ENCODE measurements at regions not wholly inside any gene's neighbourhood (a gene's known extent, or its start where the extent isn't known, plus 50 kb on each side); places are given as distances from the start of the nearest gene placed in this dataset.

DNA sequence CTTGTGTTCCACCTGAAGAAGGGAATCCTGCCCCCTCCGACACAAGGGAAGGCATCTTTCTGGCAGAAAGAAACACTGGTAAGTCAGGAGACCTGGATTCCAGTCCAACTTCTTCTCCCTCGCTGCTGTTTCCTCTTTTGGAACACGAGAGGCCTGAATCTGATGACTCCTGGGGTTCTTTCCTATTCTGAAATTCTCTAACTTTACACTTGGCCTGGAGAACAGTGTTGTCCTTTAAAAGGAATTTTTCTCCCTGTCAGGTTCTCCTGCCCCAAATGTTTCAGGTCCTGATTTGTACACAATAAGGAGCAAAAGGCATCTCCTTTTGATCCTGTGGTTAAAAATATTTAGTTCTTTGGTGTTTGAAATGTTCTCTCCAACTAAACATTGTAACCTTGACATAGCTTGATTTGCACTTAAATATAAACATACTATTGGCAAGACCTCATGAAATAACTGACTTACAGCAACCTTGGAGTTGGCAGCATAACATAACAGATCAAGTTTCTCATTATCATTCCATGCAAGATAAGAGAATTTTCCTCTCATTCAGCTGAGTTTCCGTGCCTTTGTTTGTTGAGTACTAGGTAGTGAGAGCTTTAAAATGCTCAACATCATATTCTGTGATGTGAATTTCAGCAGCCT, 244.8 kb downstream of the COG6 start:
- Mint-ChIP-seq H3K4me1 (peaks cover 11% of the 10 kb centered on the region), H3K9me3 (peaks cover 3% of the 10 kb centered on the region), H3K27ac (no peak overlapping the region), H3K36me3 (no peaks in the 10 kb centered on the region), H3K4me3 (no peak overlapping the region), H3K27me3 (ENCODE audit: low read depth) (no peaks in the 10 kb centered on the region)
- CTCF ChIA-PET, result no interaction called here
- TF ChIP-seq ZNF121 (CRISPR knock-in tag; IDR thresholded peaks at IDR 0.05) (no peak), ZNF317 (CRISPR knock-in tag; IDR thresholded peaks at IDR 0.05; ENCODE audit: borderline replicate concordance, low read depth) (no peak), GTF2I (CRISPR knock-in tag; conservative IDR thresholded peaks at IDR 0.05) (no peak), RELA (CRISPR knock-in tag; IDR thresholded peaks at IDR 0.05; ENCODE audit: borderline replicate concordance) (no peak), ARID4B (CRISPR knock-in tag; IDR thresholded peaks at IDR 0.05; ENCODE audit: borderline replicate concordance) (no peak), ATF1 (CRISPR knock-in tag; IDR thresholded peaks at IDR 0.05) (no peak), E2F1 (CRISPR knock-in tag; IDR thresholded peaks at IDR 0.05) (no peak)
- TF ChIP-seq, protein P1, sequence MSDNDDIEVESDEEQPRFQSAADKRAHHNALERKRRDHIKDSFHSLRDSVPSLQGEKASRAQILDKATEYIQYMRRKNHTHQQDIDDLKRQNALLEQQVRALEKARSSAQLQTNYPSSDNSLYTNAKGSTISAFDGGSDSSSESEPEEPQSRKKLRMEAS (CRISPR knock-in tag; IDR thresholded peaks at IDR 0.05), result no peak
- TF ChIP-seq, protein P2, sequence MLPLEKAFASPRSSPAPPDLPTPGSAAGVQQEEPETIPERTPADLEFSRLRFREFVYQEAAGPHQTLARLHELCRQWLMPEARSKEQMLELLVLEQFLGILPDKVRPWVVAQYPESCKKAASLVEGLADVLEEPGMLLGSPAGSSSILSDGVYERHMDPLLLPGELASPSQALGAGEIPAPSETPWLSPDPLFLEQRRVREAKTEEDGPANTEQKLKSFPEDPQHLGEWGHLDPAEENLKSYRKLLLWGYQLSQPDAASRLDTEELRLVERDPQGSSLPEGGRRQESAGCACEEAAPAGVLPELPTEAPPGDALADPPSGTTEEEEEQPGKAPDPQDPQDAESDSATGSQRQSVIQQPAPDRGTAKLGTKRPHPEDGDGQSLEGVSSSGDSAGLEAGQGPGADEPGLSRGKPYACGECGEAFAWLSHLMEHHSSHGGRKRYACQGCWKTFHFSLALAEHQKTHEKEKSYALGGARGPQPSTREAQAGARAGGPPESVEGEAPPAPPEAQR (CRISPR knock-in tag; IDR thresholded peaks at IDR 0.05), result no peak
- TF ChIP-seq, protein P3, sequence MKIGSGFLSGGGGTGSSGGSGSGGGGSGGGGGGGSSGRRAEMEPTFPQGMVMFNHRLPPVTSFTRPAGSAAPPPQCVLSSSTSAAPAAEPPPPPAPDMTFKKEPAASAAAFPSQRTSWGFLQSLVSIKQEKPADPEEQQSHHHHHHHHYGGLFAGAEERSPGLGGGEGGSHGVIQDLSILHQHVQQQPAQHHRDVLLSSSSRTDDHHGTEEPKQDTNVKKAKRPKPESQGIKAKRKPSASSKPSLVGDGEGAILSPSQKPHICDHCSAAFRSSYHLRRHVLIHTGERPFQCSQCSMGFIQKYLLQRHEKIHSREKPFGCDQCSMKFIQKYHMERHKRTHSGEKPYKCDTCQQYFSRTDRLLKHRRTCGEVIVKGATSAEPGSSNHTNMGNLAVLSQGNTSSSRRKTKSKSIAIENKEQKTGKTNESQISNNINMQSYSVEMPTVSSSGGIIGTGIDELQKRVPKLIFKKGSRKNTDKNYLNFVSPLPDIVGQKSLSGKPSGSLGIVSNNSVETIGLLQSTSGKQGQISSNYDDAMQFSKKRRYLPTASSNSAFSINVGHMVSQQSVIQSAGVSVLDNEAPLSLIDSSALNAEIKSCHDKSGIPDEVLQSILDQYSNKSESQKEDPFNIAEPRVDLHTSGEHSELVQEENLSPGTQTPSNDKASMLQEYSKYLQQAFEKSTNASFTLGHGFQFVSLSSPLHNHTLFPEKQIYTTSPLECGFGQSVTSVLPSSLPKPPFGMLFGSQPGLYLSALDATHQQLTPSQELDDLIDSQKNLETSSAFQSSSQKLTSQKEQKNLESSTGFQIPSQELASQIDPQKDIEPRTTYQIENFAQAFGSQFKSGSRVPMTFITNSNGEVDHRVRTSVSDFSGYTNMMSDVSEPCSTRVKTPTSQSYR (CRISPR knock-in tag; IDR thresholded peaks at IDR 0.05), result no peak
- TF ChIP-seq, protein P4, sequence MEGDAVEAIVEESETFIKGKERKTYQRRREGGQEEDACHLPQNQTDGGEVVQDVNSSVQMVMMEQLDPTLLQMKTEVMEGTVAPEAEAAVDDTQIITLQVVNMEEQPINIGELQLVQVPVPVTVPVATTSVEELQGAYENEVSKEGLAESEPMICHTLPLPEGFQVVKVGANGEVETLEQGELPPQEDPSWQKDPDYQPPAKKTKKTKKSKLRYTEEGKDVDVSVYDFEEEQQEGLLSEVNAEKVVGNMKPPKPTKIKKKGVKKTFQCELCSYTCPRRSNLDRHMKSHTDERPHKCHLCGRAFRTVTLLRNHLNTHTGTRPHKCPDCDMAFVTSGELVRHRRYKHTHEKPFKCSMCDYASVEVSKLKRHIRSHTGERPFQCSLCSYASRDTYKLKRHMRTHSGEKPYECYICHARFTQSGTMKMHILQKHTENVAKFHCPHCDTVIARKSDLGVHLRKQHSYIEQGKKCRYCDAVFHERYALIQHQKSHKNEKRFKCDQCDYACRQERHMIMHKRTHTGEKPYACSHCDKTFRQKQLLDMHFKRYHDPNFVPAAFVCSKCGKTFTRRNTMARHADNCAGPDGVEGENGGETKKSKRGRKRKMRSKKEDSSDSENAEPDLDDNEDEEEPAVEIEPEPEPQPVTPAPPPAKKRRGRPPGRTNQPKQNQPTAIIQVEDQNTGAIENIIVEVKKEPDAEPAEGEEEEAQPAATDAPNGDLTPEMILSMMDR (IDR thresholded peaks at IDR 0.05), result no peak
- POLR2A ChIA-PET, result no interaction called here
- DNase-seq (ENCODE audit: low spot score) (no peak), ATAC-seq (no peak)

DNA sequence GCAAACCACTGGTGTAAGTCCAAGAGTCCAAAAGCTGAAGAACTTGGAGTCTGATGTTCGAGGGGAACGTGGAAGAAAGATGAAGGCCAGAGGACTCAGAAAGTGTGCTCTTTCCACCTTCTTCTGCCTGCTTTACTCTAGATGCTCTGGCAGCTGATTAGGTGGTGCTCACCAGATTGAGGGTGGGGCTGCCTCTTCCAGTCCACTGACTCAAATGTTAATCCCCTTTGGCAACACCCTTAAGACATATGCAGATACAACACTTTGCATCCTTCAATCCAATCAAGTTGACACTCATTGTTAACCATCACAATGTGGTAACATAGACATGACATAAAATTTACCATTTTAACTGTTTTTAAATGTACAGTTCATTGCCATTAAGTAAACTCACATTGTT, 249.5 kb downstream of the COG6 start:
- ATAC-seq, result no peak
- no peak overlapping the region for H3K27ac Mint-ChIP-seq
- POLR2A ChIA-PET, result no interaction called here
- CTCF ChIA-PET, result no interaction called here
- no peak overlapping the region for H3K4me3 Mint-ChIP-seq
- no peaks in the 10 kb centered on the region for H3K27me3 Mint-ChIP-seq (ENCODE audit: low read depth)
- no peaks in the 10 kb centered on the region for H3K36me3 Mint-ChIP-seq
- peaks cover 11% of the 10 kb centered on the region for H3K4me1 Mint-ChIP-seq
- H3K9me3 Mint-ChIP-seq, result peaks cover 9% of the 10 kb centered on the region
- DNase-seq (ENCODE audit: low spot score), result no peak
- TF ChIP-seq CDX4 (CRISPR knock-in tag; IDR thresholded peaks at IDR 0.05; ENCODE audit: borderline replicate concordance), result no peak
- TF ChIP-seq, protein P5, sequence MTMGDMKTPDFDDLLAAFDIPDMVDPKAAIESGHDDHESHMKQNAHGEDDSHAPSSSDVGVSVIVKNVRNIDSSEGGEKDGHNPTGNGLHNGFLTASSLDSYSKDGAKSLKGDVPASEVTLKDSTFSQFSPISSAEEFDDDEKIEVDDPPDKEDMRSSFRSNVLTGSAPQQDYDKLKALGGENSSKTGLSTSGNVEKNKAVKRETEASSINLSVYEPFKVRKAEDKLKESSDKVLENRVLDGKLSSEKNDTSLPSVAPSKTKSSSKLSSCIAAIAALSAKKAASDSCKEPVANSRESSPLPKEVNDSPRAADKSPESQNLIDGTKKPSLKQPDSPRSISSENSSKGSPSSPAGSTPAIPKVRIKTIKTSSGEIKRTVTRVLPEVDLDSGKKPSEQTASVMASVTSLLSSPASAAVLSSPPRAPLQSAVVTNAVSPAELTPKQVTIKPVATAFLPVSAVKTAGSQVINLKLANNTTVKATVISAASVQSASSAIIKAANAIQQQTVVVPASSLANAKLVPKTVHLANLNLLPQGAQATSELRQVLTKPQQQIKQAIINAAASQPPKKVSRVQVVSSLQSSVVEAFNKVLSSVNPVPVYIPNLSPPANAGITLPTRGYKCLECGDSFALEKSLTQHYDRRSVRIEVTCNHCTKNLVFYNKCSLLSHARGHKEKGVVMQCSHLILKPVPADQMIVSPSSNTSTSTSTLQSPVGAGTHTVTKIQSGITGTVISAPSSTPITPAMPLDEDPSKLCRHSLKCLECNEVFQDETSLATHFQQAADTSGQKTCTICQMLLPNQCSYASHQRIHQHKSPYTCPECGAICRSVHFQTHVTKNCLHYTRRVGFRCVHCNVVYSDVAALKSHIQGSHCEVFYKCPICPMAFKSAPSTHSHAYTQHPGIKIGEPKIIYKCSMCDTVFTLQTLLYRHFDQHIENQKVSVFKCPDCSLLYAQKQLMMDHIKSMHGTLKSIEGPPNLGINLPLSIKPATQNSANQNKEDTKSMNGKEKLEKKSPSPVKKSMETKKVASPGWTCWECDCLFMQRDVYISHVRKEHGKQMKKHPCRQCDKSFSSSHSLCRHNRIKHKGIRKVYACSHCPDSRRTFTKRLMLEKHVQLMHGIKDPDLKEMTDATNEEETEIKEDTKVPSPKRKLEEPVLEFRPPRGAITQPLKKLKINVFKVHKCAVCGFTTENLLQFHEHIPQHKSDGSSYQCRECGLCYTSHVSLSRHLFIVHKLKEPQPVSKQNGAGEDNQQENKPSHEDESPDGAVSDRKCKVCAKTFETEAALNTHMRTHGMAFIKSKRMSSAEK (CRISPR knock-in tag; IDR thresholded peaks at IDR 0.05; ENCODE audit: borderline replicate concordance), result no peak
- no peak for TF ChIP-seq GABPB1 (CRISPR knock-in tag; IDR thresholded peaks at IDR 0.05)
